Putamen (tissue), 1 donor: ENCODE measurements at regions not wholly inside any gene's neighbourhood (a gene's known extent, or its start where the extent isn't known, plus 50 kb on each side); places are given as distances from the start of the nearest gene placed in this dataset.
A peak's percentile ranks its signal among the peaks of the same experiment; 100 is the strongest.
"Not testable (repeated sequence)": the region's sequence is repeated elsewhere in the genome, so short reads cannot be mapped to it uniquely, and the experiment has no call there.

Experiments
- DNase-seq: peaks from one replicate; pipeline ENCODE4 v3.0.0-alpha.2; 2016; ENCODE audit warnings: low spot score

DNA sequence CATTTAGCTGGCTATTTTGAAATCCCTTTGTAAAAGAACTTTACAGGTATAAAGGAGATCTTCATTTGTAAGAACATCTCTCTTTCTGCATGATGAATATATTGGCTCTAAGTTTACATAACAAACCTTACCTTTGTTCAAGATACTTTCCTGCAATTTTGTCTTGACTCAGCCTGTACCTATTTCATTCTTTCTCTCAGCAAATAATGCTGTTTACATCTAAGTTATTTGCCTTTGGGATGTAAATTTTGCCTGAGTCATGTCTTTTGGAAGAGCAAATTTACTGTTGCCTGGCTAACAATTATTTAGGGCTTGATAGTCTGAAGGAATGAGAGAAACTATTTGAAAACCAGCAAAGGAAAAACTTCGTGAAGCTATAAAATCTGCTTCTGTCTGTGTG lies 210.4 kb upstream of the TGIF2LY start:
- not testable (repeated sequence) for DNase-seq

DNA sequence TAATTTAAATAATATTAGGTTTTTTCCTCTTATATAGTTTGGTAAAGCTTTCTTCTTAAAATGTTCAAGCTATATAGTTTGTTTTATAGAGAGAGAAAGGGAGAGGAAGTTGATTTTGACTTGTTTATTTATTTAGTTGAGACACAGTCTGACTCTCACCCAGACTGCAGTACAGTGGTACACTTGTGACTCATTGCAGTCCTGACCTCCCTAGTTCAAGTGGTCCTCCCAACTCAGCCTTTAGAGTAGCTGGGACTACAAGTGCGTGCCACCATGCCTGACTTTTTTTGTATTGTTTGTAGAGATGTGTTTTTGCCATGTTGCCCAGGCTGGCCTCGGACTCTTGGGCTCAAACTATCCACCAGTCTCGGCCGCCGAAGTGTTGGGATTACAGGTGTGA lies 187.4 kb upstream of the TGIF2LY start:
- DNase-seq: not testable (repeated sequence)

DNA sequence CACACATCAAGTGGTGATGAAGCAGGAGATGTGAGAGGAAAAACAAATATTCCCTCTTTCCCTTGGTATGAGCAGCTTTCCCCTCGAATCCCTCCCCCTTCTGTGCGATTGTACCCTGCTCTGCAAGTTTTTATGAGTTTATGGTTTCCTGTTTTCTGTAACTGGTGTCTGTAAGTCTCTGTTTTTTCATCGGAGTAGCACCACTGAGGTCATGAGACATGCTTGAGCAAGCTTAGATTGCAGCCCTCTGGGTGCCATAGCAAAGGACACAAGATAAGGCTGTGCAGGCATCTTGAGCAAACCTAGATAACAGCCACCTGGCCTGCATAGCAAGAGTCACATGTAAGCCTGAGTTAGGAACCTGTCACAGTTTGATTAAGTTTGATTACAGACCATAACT lies 174.6 kb upstream of the TGIF2LY start:
- DNase-seq: not testable (repeated sequence)

DNA sequence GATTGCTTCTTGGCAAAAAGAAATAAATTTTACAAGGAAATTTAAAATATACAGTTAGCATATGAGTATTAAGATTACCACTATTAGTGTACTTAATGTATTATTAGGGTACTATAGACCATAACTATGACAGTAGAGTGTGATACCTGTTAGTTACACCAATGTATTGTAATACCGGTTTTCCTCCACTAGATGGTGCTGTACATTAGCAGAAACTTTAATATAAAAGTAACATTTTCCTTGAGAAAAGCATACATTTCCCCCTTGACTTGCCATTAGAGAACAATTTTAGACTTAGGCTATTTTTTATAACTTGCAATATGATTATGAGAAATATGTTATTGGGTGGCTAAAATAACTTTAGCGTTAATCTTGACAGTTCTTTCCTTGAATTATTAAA lies 173.3 kb upstream of the TGIF2LY start:
- peak; percentile 0 for DNase-seq

DNA sequence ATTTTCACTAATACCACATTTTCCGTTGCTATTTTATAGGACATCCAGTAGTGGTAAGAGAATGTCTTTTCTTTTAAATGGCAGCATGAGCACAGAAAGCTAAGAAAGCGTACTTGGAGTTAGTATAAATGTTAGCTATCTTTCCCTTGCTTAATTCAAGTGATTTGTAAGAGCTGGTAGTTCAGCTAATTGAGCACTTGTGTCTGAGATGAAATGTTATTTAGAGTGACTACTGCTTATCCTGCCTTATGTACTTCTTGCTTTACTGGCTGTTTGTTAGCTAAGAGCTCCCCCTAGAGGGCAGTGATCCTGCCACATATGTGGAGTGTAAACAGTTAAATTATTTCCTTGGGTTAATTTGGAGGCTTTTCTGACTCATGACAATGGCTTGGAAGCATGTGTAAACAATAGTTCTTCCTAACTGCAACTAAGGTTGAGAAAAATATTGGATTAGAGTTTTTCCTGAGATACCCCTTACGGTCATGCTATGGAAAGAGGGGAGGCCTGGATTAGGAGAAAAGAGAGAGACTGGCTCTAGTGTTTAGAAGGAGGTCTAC lies 171.9 kb upstream of the TGIF2LY start:
- not testable (repeated sequence) for DNase-seq

DNA sequence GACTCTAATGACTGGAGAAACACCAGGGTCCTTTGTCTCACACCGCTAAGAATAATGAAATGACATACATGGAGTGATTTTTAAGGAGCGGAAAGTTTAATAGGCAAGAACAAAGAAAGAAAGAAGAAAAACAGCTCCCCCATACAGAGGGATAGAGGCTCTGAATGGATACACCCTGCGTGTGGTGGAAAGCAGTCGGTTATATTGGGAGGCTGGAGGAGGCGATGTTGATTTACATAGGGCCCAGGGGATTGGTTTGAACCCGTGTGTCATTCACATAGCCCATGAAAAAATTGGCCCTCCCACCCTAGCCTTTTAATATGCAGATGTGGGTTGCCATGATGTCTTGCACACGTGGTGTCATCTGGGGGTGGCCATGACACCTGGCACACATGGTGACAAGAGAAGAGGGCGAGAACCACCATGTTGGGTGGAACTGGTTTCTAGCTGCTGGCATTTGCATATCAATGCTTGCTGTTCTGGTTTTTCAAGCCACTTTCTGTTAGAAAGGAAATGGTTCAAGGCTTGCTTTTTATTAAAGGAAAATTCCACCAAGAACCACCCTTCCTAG lies 168.5 kb upstream of the TGIF2LY start:
- DNase-seq: not testable (repeated sequence)
